ENCODE measurements at regions not wholly inside any gene's neighbourhood (a gene's known extent, or its start where the extent isn't known, plus 50 kb on each side); places are given as distances from the start of the nearest gene placed in this dataset.
"Not testable (repeated sequence)": the region's sequence is repeated elsewhere in the genome, so short reads cannot be mapped to it uniquely, and the experiment has no call there.

GRCh38 chr21:8778323-8779085, 1742.9 kb upstream of the TPTE start:
- H3K9ac ChIP-seq (ENCODE audit: extremely low read depth, insufficient read length, low read length); H3K23ac ChIP-seq (ENCODE audit: insufficient read length, low read depth, low read length); H4K20me1 ChIP-seq (ENCODE audit: control insufficient read depth, insufficient read depth, insufficient read length); H4K5ac ChIP-seq (ENCODE audit: insufficient read length, low read depth, low read length); H3T11ph ChIP-seq (ENCODE audit: low read length); H4K91ac ChIP-seq (ENCODE audit: insufficient read length, low read depth, low read length); H3K79me1 ChIP-seq (ENCODE audit: insufficient read depth, low read depth, low read length, poor library complexity, severe bottlenecking); DNase-seq; H3K79me2 ChIP-seq (ENCODE audit: insufficient read depth, low read length); H2BK5ac ChIP-seq (ENCODE audit: insufficient read length, low read length); H2BK20ac ChIP-seq (ENCODE audit: low read depth, low read length, poor library complexity, severe bottlenecking); H4K8ac ChIP-seq (replicated peaks; ENCODE audit: insufficient read length, low read depth, low read length); H3K4me1 Mint-ChIP-seq; H2AK5ac ChIP-seq (ENCODE audit: insufficient read length, low read length); H3K27me3 Mint-ChIP-seq (ENCODE audit: low read depth); H3K27ac ChIP-seq (ENCODE audit: insufficient read length, low read depth, low read length); H3K27me3 ChIP-seq (ENCODE audit: insufficient read depth, low read length); H3K36me3 Mint-ChIP-seq (ENCODE audit: insufficient read depth in 1 of 3, low read depth in 3 of 3); H3K14ac ChIP-seq (ENCODE audit: insufficient read depth, low read length); H2BK12ac ChIP-seq (ENCODE audit: insufficient read length, low read depth, low read length); H3K4me3 Mint-ChIP-seq; H2BK120ac ChIP-seq (ENCODE audit: low read depth, low read length, poor library complexity, severe bottlenecking); H3K56ac ChIP-seq (ENCODE audit: insufficient read length, low read depth, low read length); H3K27ac Mint-ChIP-seq; H3K4me1 ChIP-seq (ENCODE audit: insufficient read depth, low read length); H3K4ac ChIP-seq (ENCODE audit: low read depth, low read length); H3K18ac ChIP-seq (ENCODE audit: insufficient read length, low read depth, low read length); H3K4me2 ChIP-seq (ENCODE audit: insufficient read depth, insufficient read length, low read length); H2BK15ac ChIP-seq (ENCODE audit: low read depth, low read length); H2AFZ ChIP-seq (ENCODE audit: low read length); H3K23me2 ChIP-seq (ENCODE audit: insufficient read length, low read depth, low read length, poor library complexity, severe bottlenecking): not testable (repeated sequence)
- H3K9me3 Mint-ChIP-seq, result peaks cover 54 to 56% of the 10 kb centered on the region in 2 experiments
- no CpG with 5 or more reads among the region's 11 CpGs for WGBS (ENCODE audit: extremely low coverage, insufficient read length, low lambda C conversion rate)
- H3K9me3 ChIP-seq (ENCODE audit: control insufficient read depth, low read depth, low read length), result peaks cover 30% of the 10 kb centered on the region

- H3K4me1 Mint-ChIP-seq; H3K18ac ChIP-seq (ENCODE audit: insufficient read length, low read depth, low read length); H3K9me3 Mint-ChIP-seq; DNase-seq; H4K8ac ChIP-seq (replicated peaks; ENCODE audit: insufficient read length, low read depth, low read length); H3K27me3 Mint-ChIP-seq (ENCODE audit: low read depth); H3K36me3 Mint-ChIP-seq (ENCODE audit: insufficient read depth in 1 of 3, low read depth in 3 of 3); H3K27ac Mint-ChIP-seq; H3K27me3 ChIP-seq (ENCODE audit: insufficient read depth, low read length); H3K23ac ChIP-seq (ENCODE audit: insufficient read length, low read depth, low read length); H3K4me3 Mint-ChIP-seq; H3K23me2 ChIP-seq (ENCODE audit: insufficient read length, low read depth, low read length, poor library complexity, severe bottlenecking); H3K14ac ChIP-seq (ENCODE audit: insufficient read depth, low read length); H3K4me1 ChIP-seq (ENCODE audit: insufficient read depth, low read length); H3K56ac ChIP-seq (ENCODE audit: insufficient read length, low read depth, low read length); H3K79me2 ChIP-seq (ENCODE audit: insufficient read depth, low read length); H4K91ac ChIP-seq (ENCODE audit: insufficient read length, low read depth, low read length); H3K4ac ChIP-seq (ENCODE audit: low read depth, low read length); H2BK20ac ChIP-seq (ENCODE audit: low read depth, low read length, poor library complexity, severe bottlenecking); H3K79me1 ChIP-seq (ENCODE audit: insufficient read depth, low read depth, low read length, poor library complexity, severe bottlenecking); H2BK15ac ChIP-seq (ENCODE audit: low read depth, low read length); H2BK5ac ChIP-seq (ENCODE audit: insufficient read length, low read length); H4K20me1 ChIP-seq (ENCODE audit: control insufficient read depth, insufficient read depth, insufficient read length); H3K9me3 ChIP-seq (ENCODE audit: control insufficient read depth, low read depth, low read length); H3K9ac ChIP-seq (ENCODE audit: extremely low read depth, insufficient read length, low read length); H2AFZ ChIP-seq (ENCODE audit: low read length); H4K5ac ChIP-seq (ENCODE audit: insufficient read length, low read depth, low read length); H2BK12ac ChIP-seq (ENCODE audit: insufficient read length, low read depth, low read length); H3K4me2 ChIP-seq (ENCODE audit: insufficient read depth, insufficient read length, low read length); H2BK120ac ChIP-seq (ENCODE audit: low read depth, low read length, poor library complexity, severe bottlenecking); H3K27ac ChIP-seq (ENCODE audit: insufficient read length, low read depth, low read length); H3T11ph ChIP-seq (ENCODE audit: low read length); H2AK5ac ChIP-seq (ENCODE audit: insufficient read length, low read length): not testable (repeated sequence)
- WGBS (ENCODE audit: extremely low coverage, insufficient read length, low lambda C conversion rate), result no CpG with 5 or more reads among the region's 16 CpGs
These were observed 1708.5 kb upstream of the TPTE start for GRCh38 chr21:8812840-8813239.
